GM21515 (cell line): ENCODE measurements at regions not wholly inside any gene's neighbourhood (a gene's known extent, or its start where the extent isn't known, plus 50 kb on each side); places are given as distances from the start of the nearest gene placed in this dataset.

ENCODE experiments used
- ATAC-seq: cut with Tn5 transposase; IDR thresholded peaks from one replicate; pipeline ENCODE4 v1.9.1; 2021; ENCODE audit not compliant: unreplicated experiment

GRCh38 chr2:150627526-150627925, 140.1 kb upstream of the RND3 start:
- no peak for ATAC-seq

- ATAC-seq: no peak
Measured at GRCh38 chr2:150626934-150627411, 139.5 kb upstream of the RND3 start.

- no peak for ATAC-seq
Measured at GRCh38 chr2:150625741-150626140, 138.3 kb upstream of the RND3 start.

GRCh38 chr2:150625303-150625702, 137.8 kb upstream of the RND3 start:
- no peak for ATAC-seq

GRCh38 chr2:150624001-150624401, 136.5 kb upstream of the RND3 start:
- no peak for ATAC-seq

GRCh38 chr2:150621526-150622213, 134.2 kb upstream of the RND3 start:
- ATAC-seq: no peak

GRCh38 chr2:150620855-150621254, 133.4 kb upstream of the RND3 start:
- ATAC-seq: no peak

- no peak for ATAC-seq
Measured at GRCh38 chr2:150620416-150620815, 132.9 kb upstream of the RND3 start.

- no peak for ATAC-seq
Measured at GRCh38 chr2:150619607-150620330, 132.3 kb upstream of the RND3 start.

GRCh38 chr2:150618245-150618895, 130.9 kb upstream of the RND3 start:
- ATAC-seq: no peak

- no peak for ATAC-seq
Measured at GRCh38 chr2:150617351-150617978, 130.0 kb upstream of the RND3 start.

- no peak for ATAC-seq
Measured at GRCh38 chr2:150612957-150613710, 125.7 kb upstream of the RND3 start.

- ATAC-seq: no peak
Measured at GRCh38 chr2:150610670-150611279, 123.3 kb upstream of the RND3 start.

- ATAC-seq: no peak
Measured at GRCh38 chr2:150609831-150610582, 122.5 kb upstream of the RND3 start.

GRCh38 chr2:150608341-150608740, 120.9 kb upstream of the RND3 start:
- ATAC-seq: no peak

GRCh38 chr2:150607390-150607811, 119.9 kb upstream of the RND3 start:
- ATAC-seq: no peak

- ATAC-seq: no peak
Measured at GRCh38 chr2:150606380-150607060, 119.1 kb upstream of the RND3 start.

GRCh38 chr2:150605664-150606063, 118.2 kb upstream of the RND3 start:
- ATAC-seq: no peak
